Keratinocyte (primary cell): ENCODE measurements at regions not wholly inside any gene's neighbourhood (a gene's known extent, or its start where the extent isn't known, plus 50 kb on each side); places are given as distances from the start of the nearest gene placed in this dataset.
"Not testable (repeated sequence)": the region's sequence is repeated elsewhere in the genome, so short reads cannot be mapped to it uniquely, and the experiment has no call there.

Experiments used
- DNase-seq: peaks from one replicate; pipeline ENCODE4 v3.0.0-alpha.2; 2011; ENCODE audit warnings: low read depth, missing footprints, low spot score
- FAIRE-seq: peaks from 2 replicates; lab custom pipeline; 2011; peaks lifted over from hg19 to GRCh38; lab: Jason Lieb, UNC
- H2AFZ ChIP-seq: 2 replicates; pipeline ENCODE4 v1.6.0; 2012; ENCODE audit warnings: low read length, control low read depth, inconsistent platforms; ENCODE audit not compliant: control insufficient read depth
- H3K27ac ChIP-seq: 2 replicates; pipeline ENCODE4 v1.5.1; 2011; ENCODE audit warnings: low read length; ENCODE audit not compliant: control insufficient read depth, insufficient read depth
- H3K27me3 ChIP-seq: 3 replicates; pipeline ENCODE4 v1.6.0; 2011; ENCODE audit warnings: low read length; ENCODE audit not compliant: control insufficient read depth, insufficient read depth; ENCODE audit errors: extremely low read depth
- H3K36me3 ChIP-seq, 2 experiments: 2 replicates in 1 of 2; 3 replicates in 1 of 2; pipeline ENCODE4 v1.5.1; 2011; ENCODE audit warnings: low read length in 2 of 2, mild to moderate bottlenecking in 1 of 2; ENCODE audit not compliant: control insufficient read depth in 2 of 2, insufficient read depth in 2 of 2; ENCODE audit errors: extremely low read depth in 1 of 2
- H3K4me1 ChIP-seq: 3 replicates; pipeline ENCODE4 v1.5.1; 2011; ENCODE audit warnings: low read length; ENCODE audit not compliant: control insufficient read depth, insufficient read depth; ENCODE audit errors: extremely low read depth
- H3K4me2 ChIP-seq: 3 replicates; pipeline ENCODE4 v1.6.0; 2011; ENCODE audit warnings: low read depth, low read length; ENCODE audit not compliant: control insufficient read depth, insufficient read depth; ENCODE audit errors: extremely low read depth
- H3K4me3 ChIP-seq, 3 experiments: fragments of 200-600 bp in 1 of 3; sonication (generic) in 1 of 3; 2 replicates in 2 of 3; 3 replicates in 1 of 3; pipeline ENCODE4 v1.5.1; 2011 to 2016; ENCODE audit warnings: low read length in 3 of 3, mild to moderate bottlenecking in 3 of 3, control low read depth in 2 of 3, inconsistent platforms in 1 of 3, low read depth in 1 of 3, mixed read lengths in 1 of 3, mixed run types in 1 of 3, moderate library complexity in 1 of 3; ENCODE audit not compliant: control insufficient read depth in 2 of 3, insufficient read depth in 2 of 3; ENCODE audit errors: extremely low read depth in 1 of 3
- H3K79me2 ChIP-seq: 2 replicates; pipeline ENCODE4 v1.6.0; 2012; ENCODE audit warnings: low read length; ENCODE audit not compliant: control insufficient read depth, insufficient read depth
- H3K9ac ChIP-seq: 3 replicates; pipeline ENCODE4 v1.6.0; 2011; ENCODE audit warnings: low read length; ENCODE audit not compliant: control insufficient read depth, insufficient read depth; ENCODE audit errors: extremely low read depth
- H3K9me1 ChIP-seq: 3 replicates; pipeline ENCODE4 v1.6.0; 2011; ENCODE audit warnings: low read length; ENCODE audit not compliant: control insufficient read depth, insufficient read depth; ENCODE audit errors: extremely low read depth
- H3K9me3 ChIP-seq: 2 replicates; pipeline ENCODE4 v1.5.1; 2012; ENCODE audit warnings: low read depth, low read length; ENCODE audit not compliant: control insufficient read depth
- H4K20me1 ChIP-seq: 3 replicates; pipeline ENCODE4 v1.6.0; 2011; ENCODE audit warnings: low read length; ENCODE audit not compliant: control insufficient read depth, insufficient read depth; ENCODE audit errors: extremely low read depth
- CTCF ChIP-seq, 3 experiments: IDR thresholded peaks in 1 of 3; conservative IDR thresholded peaks in 1 of 3; optimal IDR thresholded peaks in 1 of 3; 2 replicates in 2 of 3; 3 replicates in 1 of 3; pipeline versions ENCODE3 to v1.5.1; 2011; ENCODE audit warnings: low read length in 3 of 3, mild to moderate bottlenecking in 3 of 3, moderate library complexity in 2 of 3, control low read depth in 1 of 3, inconsistent platforms in 1 of 3; ENCODE audit not compliant: insufficient read depth in 2 of 3; ENCODE audit errors: extremely low read depth in 1 of 3
- EZH2 ChIP-seq: IDR thresholded peaks from one replicate; pipeline ENCODE4 v1.6.1; 2012; ENCODE audit warnings: inconsistent platforms, mild to moderate bottlenecking, low read length, moderate library complexity
- dilution Hi-C: fragments of 300-500 bp; cut with MboI; formaldehyde crosslinking; loops from one replicate; pipeline ENCODE4 v1.7.0; 2020; ENCODE audit warnings: low sequenced_read_pairs; ENCODE audit not compliant: extremely low pct_ligation_motif_present

GRCh38 chr3:86887876-86888275 is 103.1 kb downstream of the VGLL3 start:
- no peak for FAIRE-seq

GRCh38 chr3:86880066-86880465 is 110.9 kb downstream of the VGLL3 start:
- H3K9me1 ChIP-seq = no peaks in the 10 kb centered on the region
- H3K79me2 ChIP-seq = no peaks in the 10 kb centered on the region
- FAIRE-seq = no peak
- no peak overlapping the region for H3K4me2 ChIP-seq
- no peaks in the 10 kb centered on the region for H3K27me3 ChIP-seq
- no peak for TF ChIP-seq EZH2
- no peak for DNase-seq
- H3K9me3 ChIP-seq = no peaks in the 10 kb centered on the region
- H4K20me1 ChIP-seq = no peaks in the 10 kb centered on the region
- no peaks in the 10 kb centered on the region for H3K36me3 ChIP-seq
- H2AFZ ChIP-seq = no peak overlapping the region
- H3K4me1 ChIP-seq = no peaks in the 10 kb centered on the region
- no peak overlapping the region for H3K4me3 ChIP-seq
- H3K9ac ChIP-seq = no peak overlapping the region
- no peak overlapping the region for H3K27ac ChIP-seq
- dilution Hi-C loops = no loop called here

More at GRCh38 chr3:86887876-86888275, 103.1 kb downstream of the VGLL3 start:
- dilution Hi-C loops = no loop called here
- no peaks in the 10 kb centered on the region for H3K4me1 ChIP-seq
- no peak for DNase-seq
- no peaks in the 10 kb centered on the region for H3K79me2 ChIP-seq
- no peak overlapping the region for H3K4me2 ChIP-seq
- no peak overlapping the region for H3K27ac ChIP-seq
- no peaks in the 10 kb centered on the region for H3K36me3 ChIP-seq
- H3K9ac ChIP-seq = no peak overlapping the region
- no peak overlapping the region for H3K4me3 ChIP-seq
- no peak for TF ChIP-seq CTCF (optimal IDR thresholded peaks at IDR 0.05 in 1 of 3, IDR thresholded peaks at IDR 0.05 in 1 of 3, conservative IDR thresholded peaks at IDR 0.05 in 1 of 3; ENCODE audit: extremely low read depth in 1 of 3, insufficient read depth in 2 of 3, low read length in 3 of 3)
- TF ChIP-seq EZH2 = no peak
- H3K9me3 ChIP-seq = no peaks in the 10 kb centered on the region
- H2AFZ ChIP-seq = no peak overlapping the region
- no peaks in the 10 kb centered on the region for H4K20me1 ChIP-seq
- H3K9me1 ChIP-seq = no peaks in the 10 kb centered on the region
- no peaks in the 10 kb centered on the region for H3K27me3 ChIP-seq

GRCh38 chr3:86876504-86877181 is 114.3 kb downstream of the VGLL3 start:
- H3K79me2 ChIP-seq, H2AFZ ChIP-seq, H3K4me3 ChIP-seq, H3K9me1 ChIP-seq, H3K4me1 ChIP-seq, H4K20me1 ChIP-seq, FAIRE-seq, dilution Hi-C loops, H3K27me3 ChIP-seq, H3K27ac ChIP-seq, H3K9ac ChIP-seq, H3K9me3 ChIP-seq, H3K36me3 ChIP-seq, DNase-seq, H3K4me2 ChIP-seq: not testable (repeated sequence)

- dilution Hi-C loops, H3K79me2 ChIP-seq, H3K9me1 ChIP-seq, H3K27me3 ChIP-seq, H3K4me1 ChIP-seq, H3K9me3 ChIP-seq, H3K4me3 ChIP-seq, H3K9ac ChIP-seq, H3K4me2 ChIP-seq, FAIRE-seq, H2AFZ ChIP-seq, H4K20me1 ChIP-seq, H3K27ac ChIP-seq, DNase-seq, H3K36me3 ChIP-seq: not testable (repeated sequence)
Observed at GRCh38 chr3:86874790-86875189, 116.2 kb downstream of the VGLL3 start.
